HUES6 (cell line): ENCODE measurements at regions not wholly inside any gene's neighbourhood (a gene's known extent, or its start where the extent isn't known, plus 50 kb on each side); places are given as distances from the start of the nearest gene placed in this dataset.

ENCODE experiments used
- H3K27ac ChIP-seq: 2 replicates; pipeline ENCODE4 v1.7.0; 2013; ENCODE audit warnings: low read depth, mild to moderate bottlenecking, low read length, inconsistent platforms
- H3K27me3 ChIP-seq: 2 replicates; pipeline ENCODE4 v1.6.1; 2013; ENCODE audit warnings: low read length; ENCODE audit not compliant: control insufficient read depth, insufficient read depth
- H3K36me3 ChIP-seq: 2 replicates; pipeline ENCODE4 v1.6.1; 2013; ENCODE audit warnings: low read length; ENCODE audit not compliant: control insufficient read depth, insufficient read depth
- H3K4me1 ChIP-seq: 2 replicates; pipeline ENCODE4 v1.6.1; 2013; ENCODE audit warnings: low read length; ENCODE audit not compliant: control insufficient read depth, insufficient read depth
- H3K4me3 ChIP-seq: 2 replicates; pipeline ENCODE4 v1.5.1; 2013; ENCODE audit warnings: low read depth, low read length
- H3K9ac ChIP-seq: one replicate; pipeline ENCODE4 v1.6.1; 2013; ENCODE audit warnings: mild to moderate bottlenecking, low read length
- H3K9me3 ChIP-seq: 2 replicates; pipeline ENCODE4 v1.6.1; 2013; ENCODE audit warnings: low read depth, low read length; ENCODE audit not compliant: control insufficient read depth, insufficient read depth

DNA sequence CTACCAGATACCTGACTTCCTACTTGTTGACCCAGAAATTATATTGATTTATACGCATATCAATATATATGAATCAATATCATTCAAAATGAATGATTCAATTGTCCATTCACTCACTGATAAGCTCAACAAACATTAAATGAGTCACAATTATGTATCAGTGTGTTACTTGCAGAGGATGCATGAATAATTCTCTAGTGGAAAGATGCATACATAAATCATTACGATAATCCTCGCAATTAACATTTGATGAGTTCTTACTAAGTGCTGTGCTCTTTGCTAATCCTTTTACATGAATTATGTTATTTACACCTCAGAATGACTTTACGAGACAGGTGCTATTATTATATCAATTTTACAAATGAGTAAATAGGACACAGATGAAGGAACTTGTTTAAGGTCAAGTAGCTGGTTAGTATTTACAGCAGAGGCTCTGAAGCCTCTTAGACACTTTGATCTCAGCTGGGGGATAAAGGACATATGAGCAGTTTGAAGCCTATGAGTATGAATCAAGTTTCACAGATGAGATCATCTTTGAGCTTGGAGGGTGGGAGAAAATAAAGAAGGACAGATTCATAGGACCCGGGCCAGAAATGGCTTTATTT is 112.8 kb upstream of the ADAMTS5 start:
- Histone ChIP-seq H3K4me1 (no peaks in the 10 kb centered on the region), H3K36me3 (no peaks in the 10 kb centered on the region), H3K4me3 (no peak overlapping the region), H3K9ac (no peak overlapping the region), H3K9me3 (no peaks in the 10 kb centered on the region), H3K27me3 (no peaks in the 10 kb centered on the region), H3K27ac (no peak overlapping the region)

DNA sequence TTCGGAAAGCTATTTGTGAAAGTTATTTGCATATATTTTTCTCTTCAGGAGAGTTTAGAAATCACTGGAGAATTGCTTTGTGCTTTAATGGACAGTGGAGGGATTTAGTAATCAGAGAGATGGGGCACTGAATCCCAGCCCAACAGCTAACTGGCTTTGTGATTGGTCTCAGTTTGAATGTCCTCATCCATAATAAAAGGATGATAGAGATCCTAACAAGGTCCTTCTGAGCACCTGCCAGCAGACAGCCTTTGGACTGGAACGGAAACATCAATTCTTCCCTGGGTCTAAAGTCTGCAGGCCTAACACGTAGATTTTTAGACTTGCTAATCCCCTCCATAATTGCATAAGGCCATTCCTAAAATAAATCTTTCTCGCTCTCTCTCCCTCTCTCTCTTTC is 112.0 kb upstream of the ADAMTS5 start:
- Histone ChIP-seq H3K9ac (no peak overlapping the region), H3K36me3 (no peaks in the 10 kb centered on the region), H3K4me3 (no peak overlapping the region), H3K27ac (no peak overlapping the region), H3K27me3 (no peaks in the 10 kb centered on the region), H3K4me1 (no peaks in the 10 kb centered on the region), H3K9me3 (no peaks in the 10 kb centered on the region)

DNA sequence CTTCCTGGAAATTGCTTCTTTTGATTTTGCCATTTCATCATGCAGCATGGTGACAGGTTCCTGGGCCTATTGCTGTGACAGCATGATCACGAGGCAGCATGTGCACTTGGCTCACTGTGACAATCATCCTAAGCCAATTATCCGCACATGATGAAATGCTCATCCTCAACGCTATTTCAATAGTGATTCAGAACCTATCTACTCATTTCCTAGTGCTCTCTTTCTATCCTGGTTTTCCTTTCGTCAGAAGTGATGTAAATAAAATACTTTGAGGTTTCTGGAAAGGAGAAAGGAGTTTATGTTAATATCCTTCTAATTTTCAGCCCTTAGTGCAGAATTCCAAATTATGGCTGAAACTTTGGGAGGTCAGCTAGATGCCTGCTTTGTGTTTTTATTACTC is 110.6 kb upstream of the ADAMTS5 start:
- Histone ChIP-seq H3K36me3 (no peaks in the 10 kb centered on the region), H3K4me1 (no peaks in the 10 kb centered on the region), H3K9ac (no peak overlapping the region), H3K27ac (no peak overlapping the region), H3K27me3 (no peaks in the 10 kb centered on the region), H3K4me3 (no peak overlapping the region), H3K9me3 (no peaks in the 10 kb centered on the region)

DNA sequence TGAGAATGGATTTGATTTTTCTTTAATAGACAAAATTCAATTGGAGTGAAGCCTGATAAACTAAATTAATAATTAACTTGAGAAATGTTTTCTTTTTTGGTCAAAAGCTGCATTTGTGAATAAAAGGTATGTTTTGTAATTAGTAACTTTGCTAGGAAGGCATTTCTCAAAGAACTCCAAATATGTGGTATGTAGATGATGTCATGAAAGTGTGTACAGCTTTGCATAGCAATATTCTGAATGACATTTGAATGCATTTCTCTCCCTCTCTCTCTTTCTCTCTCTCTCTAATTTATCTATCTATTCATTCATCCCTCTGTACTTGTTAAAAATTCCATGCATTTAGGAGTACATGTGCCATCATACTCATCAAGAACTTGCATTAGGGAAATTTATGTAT is 109.1 kb upstream of the ADAMTS5 start:
- H3K9ac ChIP-seq: no peak overlapping the region
- H3K4me3 ChIP-seq: no peak overlapping the region
- H3K4me1 ChIP-seq: no peaks in the 10 kb centered on the region
- no peaks in the 10 kb centered on the region for H3K27me3 ChIP-seq
- no peaks in the 10 kb centered on the region for H3K9me3 ChIP-seq
- H3K27ac ChIP-seq: no peak overlapping the region
- H3K36me3 ChIP-seq: no peaks in the 10 kb centered on the region

DNA sequence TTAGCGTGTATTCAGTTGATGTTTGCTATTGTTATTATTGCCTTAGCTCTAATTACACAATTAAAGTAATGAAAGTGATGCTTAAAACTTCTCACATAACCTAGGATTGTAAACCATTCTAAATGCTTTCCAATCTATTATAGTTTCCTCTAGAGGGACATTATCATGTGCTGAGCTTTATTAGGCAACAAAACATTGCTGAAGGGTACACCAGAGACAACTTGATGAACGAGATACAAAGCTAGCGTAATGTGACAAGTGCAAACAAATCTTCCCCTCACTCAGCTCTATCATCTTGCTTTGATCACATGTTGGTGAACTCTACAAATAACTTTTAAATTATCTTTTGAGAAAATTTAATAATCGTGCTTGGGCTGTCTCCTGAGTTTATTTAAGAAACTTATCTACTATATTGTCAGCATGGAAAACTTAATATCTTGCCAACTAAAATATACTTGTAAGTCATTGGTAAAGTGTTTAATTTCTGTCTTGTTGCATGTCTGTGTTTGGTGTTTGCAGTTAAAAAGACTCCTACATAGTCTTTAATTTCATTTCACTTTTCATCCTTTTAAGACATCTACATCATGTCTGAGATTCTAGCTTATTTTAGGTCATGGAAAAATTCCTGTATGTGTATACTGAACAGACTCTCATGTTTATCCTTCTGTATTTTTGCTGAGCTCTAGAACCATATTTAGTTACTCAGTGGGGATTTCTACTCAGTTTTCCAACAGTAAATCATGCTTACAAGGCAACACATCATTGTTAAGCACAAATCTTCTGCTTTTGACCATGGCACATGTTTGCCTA is 104.2 kb upstream of the ADAMTS5 start:
- Histone ChIP-seq H3K9ac (no peak overlapping the region), H3K4me1 (no peaks in the 10 kb centered on the region), H3K27me3 (no peaks in the 10 kb centered on the region), H3K27ac (no peak overlapping the region), H3K36me3 (no peaks in the 10 kb centered on the region), H3K4me3 (no peak overlapping the region), H3K9me3 (no peaks in the 10 kb centered on the region)

DNA sequence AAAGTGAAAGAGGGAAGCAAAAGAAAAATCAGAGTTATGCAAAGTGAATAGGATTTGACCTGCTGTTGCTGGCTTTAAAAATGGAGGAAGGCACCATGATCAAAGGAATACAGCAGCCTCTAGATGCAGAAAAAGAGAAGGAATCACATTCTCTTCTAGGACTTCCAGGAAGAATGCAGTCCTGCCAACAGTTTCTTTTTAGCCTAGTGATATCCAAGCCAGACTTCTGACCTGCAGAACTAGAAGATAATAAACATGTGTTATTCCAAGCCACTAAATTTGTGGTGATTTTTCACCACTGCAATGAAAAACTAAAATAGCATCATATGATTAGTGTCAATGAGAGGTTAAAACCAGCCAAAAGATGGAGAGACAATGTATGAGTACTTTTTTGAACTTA is 101.9 kb upstream of the ADAMTS5 start:
- Histone ChIP-seq H3K27me3 (no peaks in the 10 kb centered on the region), H3K27ac (no peak overlapping the region), H3K4me3 (no peak overlapping the region), H3K36me3 (no peaks in the 10 kb centered on the region), H3K9me3 (no peaks in the 10 kb centered on the region), H3K4me1 (no peaks in the 10 kb centered on the region), H3K9ac (no peak overlapping the region)

DNA sequence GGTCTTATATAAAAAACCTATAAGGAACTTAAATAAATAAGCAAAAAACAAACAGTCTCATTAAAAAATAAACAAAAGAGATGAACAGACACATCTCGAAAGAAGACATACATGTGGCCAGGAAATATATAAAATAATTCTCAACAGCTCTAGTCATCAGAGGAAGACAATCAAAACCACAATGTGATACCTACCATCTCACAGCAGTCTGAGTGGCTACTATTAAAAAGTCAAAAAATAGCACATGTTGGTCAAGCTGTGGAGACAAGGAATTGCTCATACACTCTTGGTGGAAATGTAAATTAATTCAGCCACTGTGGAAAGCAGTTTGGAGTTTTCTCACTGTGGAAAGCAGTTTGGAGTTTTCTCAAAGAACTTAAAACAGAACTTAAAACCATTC is 100.3 kb upstream of the ADAMTS5 start:
- Histone ChIP-seq H3K9me3 (peaks cover 3% of the 10 kb centered on the region; the same call in 1 of the 2 replicates), H3K27ac (no peak overlapping the region), H3K36me3 (no peaks in the 10 kb centered on the region), H3K4me3 (no peak overlapping the region), H3K27me3 (no peaks in the 10 kb centered on the region), H3K4me1 (no peaks in the 10 kb centered on the region), H3K9ac (no peak overlapping the region)

DNA sequence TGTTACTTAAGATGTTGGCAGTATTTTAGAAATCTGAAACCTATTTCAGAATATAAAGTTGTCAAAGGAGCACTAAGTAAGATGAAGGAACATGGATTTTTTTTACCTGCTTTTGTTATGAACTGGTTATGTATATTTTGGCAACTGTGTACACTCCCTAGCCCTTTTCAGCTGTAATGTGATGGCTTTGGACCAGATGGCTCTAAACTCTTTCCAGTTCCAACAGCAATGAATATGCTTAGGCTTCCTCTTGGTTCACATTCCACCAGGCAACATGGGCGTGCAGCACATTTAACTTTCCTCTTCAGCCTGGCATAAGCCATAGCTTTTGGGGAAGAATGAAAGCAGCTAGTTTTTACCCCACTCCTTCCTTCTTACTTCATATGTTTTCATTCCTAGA is 95.6 kb upstream of the ADAMTS5 start:
- Histone ChIP-seq H3K4me3 (no peak overlapping the region), H3K36me3 (no peaks in the 10 kb centered on the region), H3K4me1 (no peaks in the 10 kb centered on the region), H3K27ac (no peak overlapping the region), H3K9ac (no peak overlapping the region), H3K27me3 (no peaks in the 10 kb centered on the region), H3K9me3 (peaks cover 3% of the 10 kb centered on the region; the same call in 1 of the 2 replicates)

DNA sequence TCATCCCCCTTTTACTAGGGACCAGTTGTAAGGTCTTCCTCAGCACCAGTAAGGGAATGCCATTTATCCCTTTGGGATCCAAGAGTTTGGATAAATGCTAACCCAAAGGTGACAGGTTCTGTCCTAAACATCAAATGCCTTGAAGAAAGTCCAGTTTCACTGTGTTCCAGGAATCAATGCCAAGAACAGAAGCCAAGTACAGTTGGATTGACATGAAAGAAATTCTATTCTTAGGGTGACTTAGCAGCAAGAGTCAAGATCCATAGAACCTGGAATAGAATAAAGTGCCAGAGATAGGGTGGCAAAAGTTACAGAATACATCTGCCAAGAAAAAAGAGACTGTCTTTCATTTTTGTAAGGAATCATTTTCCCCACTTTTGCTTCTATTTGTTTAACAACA is 94.9 kb upstream of the ADAMTS5 start:
- H3K4me3 ChIP-seq: no peak overlapping the region
- H3K27me3 ChIP-seq: no peaks in the 10 kb centered on the region
- no peak overlapping the region for H3K27ac ChIP-seq
- H3K9ac ChIP-seq: no peak overlapping the region
- H3K4me1 ChIP-seq: no peaks in the 10 kb centered on the region
- no peaks in the 10 kb centered on the region for H3K36me3 ChIP-seq
- H3K9me3 ChIP-seq: peaks cover 3% of the 10 kb centered on the region; the same call in 1 of the 2 replicates

DNA sequence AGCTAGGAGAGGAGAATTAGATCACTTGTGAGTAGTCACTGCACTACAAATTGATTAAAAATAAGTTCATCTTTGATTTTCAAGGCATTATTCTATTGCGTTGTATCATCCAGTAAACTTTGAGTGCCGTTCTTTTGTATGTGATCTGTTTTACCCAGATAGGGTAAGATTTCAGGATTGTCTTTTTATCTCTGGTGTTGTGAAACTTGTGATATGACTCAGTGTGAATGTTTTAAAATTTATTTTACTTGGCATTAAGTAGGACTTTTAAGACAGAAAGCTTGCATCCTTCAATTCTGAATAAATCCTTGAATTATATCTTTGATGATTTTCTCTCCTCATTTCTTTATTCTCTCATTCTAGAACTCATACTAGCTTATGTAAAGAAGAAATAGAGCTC is 93.3 kb upstream of the ADAMTS5 start:
- peaks cover 3% of the 10 kb centered on the region; the same call in 1 of the 2 replicates for H3K9me3 ChIP-seq
- no peaks in the 10 kb centered on the region for H3K27me3 ChIP-seq
- no peak overlapping the region for H3K4me3 ChIP-seq
- no peak overlapping the region for H3K9ac ChIP-seq
- H3K36me3 ChIP-seq: no peaks in the 10 kb centered on the region
- no peak overlapping the region for H3K27ac ChIP-seq
- no peaks in the 10 kb centered on the region for H3K4me1 ChIP-seq

DNA sequence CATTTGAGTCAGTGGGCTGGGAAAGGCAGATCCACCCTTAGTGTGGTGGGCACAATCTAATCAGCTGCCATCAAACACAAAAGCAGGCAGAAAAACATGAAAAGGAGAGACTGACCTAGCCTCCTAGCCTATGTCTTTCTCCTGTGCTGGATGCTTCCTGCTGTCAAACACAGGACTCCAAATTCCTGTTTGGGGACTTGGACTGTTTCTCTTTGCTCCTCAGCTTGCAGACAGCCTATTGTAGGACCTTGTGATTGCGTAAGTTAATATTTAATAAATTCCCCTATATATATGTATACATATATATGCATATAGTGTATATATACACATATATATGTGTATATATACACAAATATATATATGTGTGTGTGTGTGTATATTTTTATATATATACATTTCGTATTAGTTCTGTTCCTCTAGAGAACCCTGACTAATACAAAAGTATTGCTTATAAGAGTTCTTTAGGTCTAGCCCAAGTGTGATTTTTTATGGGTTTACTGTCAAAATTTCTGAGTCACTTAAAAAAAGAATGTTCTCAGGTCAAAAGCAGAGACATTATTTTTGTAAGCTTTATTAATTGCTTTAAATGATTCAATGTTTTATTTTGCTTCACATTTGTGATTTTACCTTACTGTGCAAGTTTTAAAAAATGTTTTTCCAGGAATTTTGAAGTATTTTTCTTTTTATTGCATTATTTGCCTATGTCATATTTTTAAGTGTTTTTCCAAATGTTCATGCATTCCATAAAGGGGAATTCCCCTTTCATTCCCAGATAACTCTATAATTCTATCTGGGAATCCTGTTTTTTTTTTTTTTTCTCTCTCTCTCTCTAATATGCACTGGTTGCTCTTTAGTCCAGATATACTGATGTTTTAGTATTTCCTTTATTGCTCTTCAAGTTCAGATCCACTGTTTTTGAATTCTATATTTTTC is 92.1 kb upstream of the ADAMTS5 start:
- Histone ChIP-seq H3K9ac (no peak overlapping the region), H3K4me1 (no peaks in the 10 kb centered on the region), H3K4me3 (no peak overlapping the region), H3K9me3 (peaks cover 11% of the 10 kb centered on the region), H3K27me3 (no peaks in the 10 kb centered on the region), H3K36me3 (no peaks in the 10 kb centered on the region), H3K27ac (no peak overlapping the region)
